ENCODE measurements at regions not wholly inside any gene's neighbourhood (a gene's known extent, or its start where the extent isn't known, plus 50 kb on each side); places are given as distances from the start of the nearest gene placed in this dataset.

DNA sequence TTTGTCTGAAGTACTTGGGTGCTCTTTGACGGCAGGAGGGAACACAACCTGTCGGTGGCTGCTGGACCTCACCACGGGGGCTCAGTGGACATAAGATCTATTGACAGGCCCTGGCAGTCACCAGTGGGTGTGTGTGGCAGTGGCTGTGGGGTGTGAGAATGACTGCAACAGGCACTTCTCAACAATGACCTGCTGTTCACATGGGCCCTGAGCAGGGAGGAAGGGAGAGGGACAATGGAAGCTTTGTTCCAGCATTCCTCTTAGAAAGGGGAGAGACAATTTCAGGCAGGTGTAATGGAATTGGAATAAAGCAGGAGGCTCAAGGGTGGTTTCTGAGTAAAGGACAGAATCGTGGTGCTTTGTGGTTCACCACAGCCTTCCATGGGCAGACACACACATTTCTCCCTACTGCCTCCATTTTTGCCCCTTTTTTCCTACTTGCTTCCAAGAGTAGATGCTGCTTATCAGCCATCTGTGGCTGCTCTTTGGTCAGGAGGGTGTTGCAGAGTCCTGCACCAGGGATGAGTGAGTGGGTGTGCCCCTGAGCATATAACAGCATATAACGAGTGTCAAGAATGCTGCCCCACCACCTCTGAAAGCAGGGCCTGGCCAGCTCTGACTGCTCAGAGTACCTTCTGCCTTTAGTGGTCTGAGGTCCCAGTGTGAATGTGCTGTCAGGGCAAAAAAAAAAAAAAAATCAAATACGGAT is 267.7 kb downstream of the RASSF9 start (continued):
- no peak for TF ChIP-seq GTF2F1 (IDR thresholded peaks at IDR 0.05; ENCODE audit: borderline replicate concordance, low read depth, low read length)
